ENCODE measurements at regions not wholly inside any gene's neighbourhood (a gene's known extent, or its start where the extent isn't known, plus 50 kb on each side); places are given as distances from the start of the nearest gene placed in this dataset.

- TF ChIP-seq CTCF (IDR thresholded peaks at IDR 0.05) (no peak), POLR2A (IDR thresholded peaks at IDR 0.05) (no peak), EP300 (IDR thresholded peaks at IDR 0.05) (no peak)
Observed at GRCh38 chr11:70742553-70743291, 344.4 kb downstream of the CTTN start.

Data from ovary (tissue), 3 donors.